Caco-2 (cell line): ENCODE measurements at regions not wholly inside any gene's neighbourhood (a gene's known extent, or its start where the extent isn't known, plus 50 kb on each side); places are given as distances from the start of the nearest gene placed in this dataset.

Experiments
- BruUV-seq: library from RNA; stranded (reverse); fragments of 400-500 nt; replicated peaks from 2 replicates; lab custom pipeline; 2021; lab: Mats Ljungman, UMichigan
- CTCF ChIA-PET: fragments of 300-600 bp; sonication (Branson Sonifier 250); formaldehyde crosslinking; loops from one replicate; lab custom pipeline; 2022; ENCODE audit warnings: antibody characterized with exemption; lab: Charles Lee
- POLR2A ChIA-PET: fragments of 300-600 bp; sonication (Branson Sonifier 250); formaldehyde crosslinking; loops from one replicate; lab custom pipeline; 2022; ENCODE audit warnings: antibody characterized with exemption; lab: Charles Lee
- DNase-seq, 2 experiments: peaks; one replicate each; pipeline versions ENCODE4 v3.0.0 to v3.0.0-alpha.2; 2020 to 2022
- H3K27me3 ChIP-seq: replicated peaks from 2 replicates; pipeline ENCODE4 v1.6.0; 2011; ENCODE audit warnings: low read length; ENCODE audit not compliant: control insufficient read depth, insufficient read depth
- H3K36me3 ChIP-seq: 2 replicates; pipeline ENCODE4 v1.5.1; 2011; ENCODE audit warnings: low read length; ENCODE audit not compliant: control insufficient read depth, insufficient read depth
- H3K4me1 ChIP-seq: fragments of 250-450 bp; sonication (Bioruptor Pico); 2 replicates; pipeline ENCODE4 v1.5.1; 2020; ENCODE audit warnings: mild to moderate bottlenecking
- H3K4me3 ChIP-seq: 2 replicates; pipeline ENCODE4 v1.5.1; 2011; ENCODE audit warnings: low read depth, mild to moderate bottlenecking, control low read depth, low read length
- H3K9me3 ChIP-seq: fragments of 250-450 bp; sonication (Bioruptor Pico); 2 replicates; pipeline ENCODE4 v1.5.1; 2020; ENCODE audit warnings: mild to moderate bottlenecking, moderate library complexity
- H3K27ac Mint-ChIP-seq: one replicate; pipeline ENCODE4 v1.8.0; 2022; ENCODE audit warnings: mixed read lengths; ENCODE audit not compliant: unreplicated experiment
- H3K27me3 Mint-ChIP-seq: one replicate; pipeline ENCODE4 v1.8.0; 2022; ENCODE audit warnings: mixed read lengths; ENCODE audit not compliant: insufficient read depth, unreplicated experiment
- H3K36me3 Mint-ChIP-seq: one replicate; pipeline ENCODE4 v1.8.0; 2022; ENCODE audit warnings: mild to moderate bottlenecking, mixed read lengths; ENCODE audit not compliant: insufficient read depth, unreplicated experiment
- H3K4me1 Mint-ChIP-seq: one replicate; pipeline ENCODE4 v1.8.0; 2022; ENCODE audit warnings: low read depth, mixed read lengths; ENCODE audit not compliant: unreplicated experiment
- H3K4me3 Mint-ChIP-seq: one replicate; pipeline ENCODE4 v1.8.0; 2022; ENCODE audit warnings: mild to moderate bottlenecking, moderate library complexity, mixed read lengths; ENCODE audit not compliant: unreplicated experiment
- H3K9me3 Mint-ChIP-seq: one replicate; pipeline ENCODE4 v1.8.0; 2022; ENCODE audit warnings: mixed read lengths; ENCODE audit not compliant: unreplicated experiment
- intact Hi-C: fragments of 100-400 bp; cut with micrococcal nuclease; formaldehyde crosslinking; loops from one replicate; pipeline ENCODE4 v1.10.0; 2022; ENCODE audit not compliant: unreplicated experiment
- TF ChIP-seq, protein P1 (sequence below), 2 experiments: fragments of 200-600 bp in 1 of 2; IDR thresholded peaks; 1 replicate in 1 of 2; 2 replicates in 1 of 2; pipeline versions ENCODE4 v1.5.1 to v1.8.0; 2011 to 2022; ENCODE audit warnings: antibody characterized with exemption in 1 of 2, control low read depth in 1 of 2, inconsistent platforms in 1 of 2, low read depth in 1 of 2, low read length in 1 of 2, mild to moderate bottlenecking in 1 of 2, moderate library complexity in 1 of 2; ENCODE audit not compliant: insufficient read depth in 1 of 2, severe bottlenecking in 1 of 2, unreplicated experiment in 1 of 2

DNA sequence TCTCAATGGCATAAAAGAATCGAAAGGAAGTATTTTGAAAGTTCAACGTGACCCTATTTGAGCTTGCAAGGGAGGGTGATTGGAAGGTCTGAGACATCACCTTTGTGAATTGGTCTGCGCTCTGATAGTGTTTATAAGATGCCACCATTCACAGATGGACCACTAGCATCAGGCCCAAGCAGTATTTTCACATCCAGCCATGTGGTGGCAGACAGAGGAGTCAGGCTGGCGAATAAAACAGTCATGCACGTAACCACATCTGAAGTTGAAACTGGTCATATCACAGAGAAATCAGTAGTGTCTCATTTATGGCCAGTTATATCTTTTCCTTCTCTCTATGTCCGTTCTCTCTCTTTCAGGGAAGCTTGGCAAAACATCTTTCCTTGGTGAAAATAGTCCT is 170.1 kb upstream of the ONECUT1 start:
- no peaks in the 10 kb centered on the region for H3K9me3 ChIP-seq
- BruUV-seq: no TSS peak
- no peak for DNase-seq
- H3K27me3 Mint-ChIP-seq: peaks cover 5% of the 10 kb centered on the region
- no peak overlapping the region for H3K27ac Mint-ChIP-seq
- intact Hi-C loops: no loop called here
- H3K27me3 ChIP-seq: no peaks in the 10 kb centered on the region; the same call in 1 of the 2 replicates
- no peak overlapping the region for H3K4me3 ChIP-seq
- no peak overlapping the region for H3K4me3 Mint-ChIP-seq
- no peaks in the 10 kb centered on the region for H3K4me1 ChIP-seq
- H3K36me3 ChIP-seq: no peaks in the 10 kb centered on the region
- POLR2A ChIA-PET: no interaction called here
- CTCF ChIA-PET: no interaction called here
- no peaks in the 10 kb centered on the region for H3K4me1 Mint-ChIP-seq
- H3K36me3 Mint-ChIP-seq: no peaks in the 10 kb centered on the region
- no peaks in the 10 kb centered on the region for H3K9me3 Mint-ChIP-seq
- TF ChIP-seq, protein P1, sequence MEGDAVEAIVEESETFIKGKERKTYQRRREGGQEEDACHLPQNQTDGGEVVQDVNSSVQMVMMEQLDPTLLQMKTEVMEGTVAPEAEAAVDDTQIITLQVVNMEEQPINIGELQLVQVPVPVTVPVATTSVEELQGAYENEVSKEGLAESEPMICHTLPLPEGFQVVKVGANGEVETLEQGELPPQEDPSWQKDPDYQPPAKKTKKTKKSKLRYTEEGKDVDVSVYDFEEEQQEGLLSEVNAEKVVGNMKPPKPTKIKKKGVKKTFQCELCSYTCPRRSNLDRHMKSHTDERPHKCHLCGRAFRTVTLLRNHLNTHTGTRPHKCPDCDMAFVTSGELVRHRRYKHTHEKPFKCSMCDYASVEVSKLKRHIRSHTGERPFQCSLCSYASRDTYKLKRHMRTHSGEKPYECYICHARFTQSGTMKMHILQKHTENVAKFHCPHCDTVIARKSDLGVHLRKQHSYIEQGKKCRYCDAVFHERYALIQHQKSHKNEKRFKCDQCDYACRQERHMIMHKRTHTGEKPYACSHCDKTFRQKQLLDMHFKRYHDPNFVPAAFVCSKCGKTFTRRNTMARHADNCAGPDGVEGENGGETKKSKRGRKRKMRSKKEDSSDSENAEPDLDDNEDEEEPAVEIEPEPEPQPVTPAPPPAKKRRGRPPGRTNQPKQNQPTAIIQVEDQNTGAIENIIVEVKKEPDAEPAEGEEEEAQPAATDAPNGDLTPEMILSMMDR (IDR thresholded peaks at IDR 0.05; ENCODE audit: insufficient read depth in 1 of 2, low read depth in 1 of 2, low read length in 1 of 2, severe bottlenecking in 1 of 2, unreplicated experiment in 1 of 2): no peak

- H3K9me3 Mint-ChIP-seq: no peaks in the 10 kb centered on the region
- H3K4me1 Mint-ChIP-seq: no peaks in the 10 kb centered on the region
- Histone ChIP-seq H3K36me3 (no peaks in the 10 kb centered on the region), H3K4me3 (no peak overlapping the region), H3K9me3 (no peaks in the 10 kb centered on the region), H3K4me1 (no peaks in the 10 kb centered on the region), H3K27me3 (no peaks in the 10 kb centered on the region; the same call in 1 of the 2 replicates)
- peaks cover 14% of the 10 kb centered on the region for H3K27me3 Mint-ChIP-seq
- no TSS peak for BruUV-seq
- no peak overlapping the region for H3K27ac Mint-ChIP-seq
- TF ChIP-seq, protein P1 (IDR thresholded peaks at IDR 0.05; ENCODE audit: insufficient read depth in 1 of 2, low read depth in 1 of 2, low read length in 1 of 2, severe bottlenecking in 1 of 2, unreplicated experiment in 1 of 2): no peak
- ChIA-PET CTCF (no interaction called here), POLR2A (no interaction called here)
- no peaks in the 10 kb centered on the region for H3K36me3 Mint-ChIP-seq
- no peak for DNase-seq
- no peak overlapping the region for H3K4me3 Mint-ChIP-seq
- intact Hi-C loops: no loop called here
Measured at GRCh38 chr15:52943746-52944145, 153.6 kb upstream of the ONECUT1 start.

DNA sequence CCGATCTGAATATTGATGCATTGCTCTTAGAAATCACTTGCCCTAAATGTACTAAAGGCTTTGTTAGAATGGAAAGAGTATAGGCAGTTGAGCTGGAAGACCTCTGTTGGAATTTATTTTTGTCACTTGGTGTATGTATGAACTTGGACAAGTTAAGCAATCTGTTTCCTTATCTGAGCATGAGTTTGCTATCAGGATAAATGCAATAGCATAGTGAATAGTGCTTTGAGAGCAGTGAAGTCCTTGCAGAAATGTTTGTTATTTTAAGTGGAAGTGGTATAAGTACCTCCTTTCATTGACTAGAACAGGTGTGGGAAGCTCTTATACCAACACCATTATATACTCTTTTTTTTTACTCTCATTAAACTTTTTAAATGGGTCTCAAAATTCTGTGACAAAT is 146.4 kb upstream of the ONECUT1 start:
- H3K36me3 Mint-ChIP-seq: no peaks in the 10 kb centered on the region
- Histone ChIP-seq H3K27me3 (no peaks in the 10 kb centered on the region; the same call in 1 of the 2 replicates), H3K9me3 (no peaks in the 10 kb centered on the region), H3K36me3 (no peaks in the 10 kb centered on the region), H3K4me1 (no peaks in the 10 kb centered on the region), H3K4me3 (no peak overlapping the region)
- no TSS peak for BruUV-seq
- intact Hi-C loops: no loop called here
- no peak overlapping the region for H3K4me3 Mint-ChIP-seq
- H3K27ac Mint-ChIP-seq: no peak overlapping the region
- no peaks in the 10 kb centered on the region for H3K4me1 Mint-ChIP-seq
- DNase-seq: no peak
- peaks cover 9% of the 10 kb centered on the region for H3K27me3 Mint-ChIP-seq
- TF ChIP-seq, protein P1 (IDR thresholded peaks at IDR 0.05; ENCODE audit: insufficient read depth in 1 of 2, low read depth in 1 of 2, low read length in 1 of 2, severe bottlenecking in 1 of 2, unreplicated experiment in 1 of 2): no peak
- ChIA-PET CTCF (no interaction called here), POLR2A (no interaction called here)
- H3K9me3 Mint-ChIP-seq: no peaks in the 10 kb centered on the region
